ENCODE measurements at regions not wholly inside any gene's neighbourhood (a gene's known extent, or its start where the extent isn't known, plus 50 kb on each side); places are given as distances from the start of the nearest gene placed in this dataset.

GRCh38 chr2:215609089-215610032 is 173.5 kb upstream of the FN1 start:
- no peak for TF ChIP-seq CTCF (IDR thresholded peaks at IDR 0.05; ENCODE audit: borderline replicate concordance, insufficient read depth, low read depth, low read length)
- no peak overlapping the region for H3K4me3 ChIP-seq (ENCODE audit: low read depth, low read length)

- H3K4me3 ChIP-seq (ENCODE audit: low read depth, low read length) = no peak overlapping the region
- no peak for TF ChIP-seq CTCF (IDR thresholded peaks at IDR 0.05; ENCODE audit: borderline replicate concordance, insufficient read depth, low read depth, low read length)
Observed at GRCh38 chr2:215607766-215608165, 171.9 kb upstream of the FN1 start.

GRCh38 chr2:215606219-215606618 is 170.4 kb upstream of the FN1 start:
- TF ChIP-seq CTCF (IDR thresholded peaks at IDR 0.05; ENCODE audit: borderline replicate concordance, insufficient read depth, low read depth, low read length) = no peak
- no peak overlapping the region for H3K4me3 ChIP-seq (ENCODE audit: low read depth, low read length)

GRCh38 chr2:215605214-215605613 is 169.3 kb upstream of the FN1 start:
- H3K4me3 ChIP-seq (ENCODE audit: low read depth, low read length) = no peak overlapping the region
- TF ChIP-seq CTCF (IDR thresholded peaks at IDR 0.05; ENCODE audit: borderline replicate concordance, insufficient read depth, low read depth, low read length) = no peak

- no peak for TF ChIP-seq CTCF (IDR thresholded peaks at IDR 0.05; ENCODE audit: borderline replicate concordance, insufficient read depth, low read depth, low read length)
Observed at GRCh38 chr2:215604606-215605005, 168.7 kb upstream of the FN1 start.

GRCh38 chr2:215603440-215603839 is 167.6 kb upstream of the FN1 start:
- TF ChIP-seq CTCF (IDR thresholded peaks at IDR 0.05; ENCODE audit: borderline replicate concordance, insufficient read depth, low read depth, low read length) = no peak
- no peak overlapping the region for H3K4me3 ChIP-seq (ENCODE audit: low read depth, low read length)

More at GRCh38 chr2:215604606-215605005, 168.7 kb upstream of the FN1 start:
- no peak overlapping the region for H3K4me3 ChIP-seq (ENCODE audit: low read depth, low read length)

- H3K4me3 ChIP-seq (ENCODE audit: low read depth, low read length) = no peak overlapping the region
Observed at GRCh38 chr2:215602997-215603396, 167.1 kb upstream of the FN1 start.

More at GRCh38 chr2:215602997-215603396, 167.1 kb upstream of the FN1 start:
- TF ChIP-seq CTCF (IDR thresholded peaks at IDR 0.05; ENCODE audit: borderline replicate concordance, insufficient read depth, low read depth, low read length) = no peak
